ENCODE measurements at regions not wholly inside any gene's neighbourhood (a gene's known extent, or its start where the extent isn't known, plus 50 kb on each side); places are given as distances from the start of the nearest gene placed in this dataset.

DNA sequence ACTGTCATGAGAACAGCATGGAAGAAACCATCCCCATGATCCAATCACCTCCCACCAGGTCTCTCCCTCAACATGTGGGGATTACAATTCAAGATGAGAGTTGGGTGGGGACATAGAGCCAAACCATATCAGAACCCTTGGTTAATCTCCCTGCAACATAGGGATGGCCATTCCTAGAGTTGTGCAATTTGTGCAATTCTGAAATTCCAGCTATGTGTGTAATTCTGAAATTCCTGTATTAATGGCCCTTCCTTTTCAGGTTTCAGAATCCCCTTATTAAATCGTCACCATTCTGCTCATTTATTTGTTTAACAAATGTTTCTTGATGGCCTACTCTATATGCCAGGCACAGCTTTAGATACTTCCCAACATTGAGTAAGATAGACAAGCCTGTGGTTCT, 282.6 kb downstream of the SMARCA2 start:
- Histone ChIP-seq H3K27me3 (ENCODE audit: control insufficient read depth, insufficient read depth, low read length) (no peaks in the 10 kb centered on the region), H3K4me1 (ENCODE audit: control insufficient read depth, extremely low read depth, insufficient read depth, low read length) (no peaks in the 10 kb centered on the region), H3K9ac (ENCODE audit: insufficient read depth, low read length) (no peak overlapping the region), H2AFZ (ENCODE audit: low read length) (no peak overlapping the region), H3K4me2 (ENCODE audit: extremely low read depth, insufficient read depth, low read length) (no peak overlapping the region), H3K27ac (ENCODE audit: insufficient read depth, low read length) (no peak overlapping the region), H3K36me3 (ENCODE audit: control insufficient read depth, insufficient read depth, low read length) (no peaks in the 10 kb centered on the region), H3K4me3 (replicated peaks in 1 of 4; ENCODE audit: control extremely low read depth in 1 of 4, insufficient read depth in 1 of 4, low read depth in 3 of 4, low read length in 4 of 4) (no peak overlapping the region), H4K20me1 (ENCODE audit: control insufficient read depth, extremely low read depth, insufficient read depth, low read length) (no peaks in the 10 kb centered on the region), H3K79me2 (ENCODE audit: control insufficient read depth, insufficient read depth, low read length) (no peaks in the 10 kb centered on the region), H3K9me3 (ENCODE audit: control insufficient read depth, insufficient read depth, low read depth, low read length) (no peaks in the 10 kb centered on the region)
- TF ChIP-seq EZH2 (IDR thresholded peaks at IDR 0.05; ENCODE audit: low read length, missing control alignments): no peak
- TF ChIP-seq, protein P1, sequence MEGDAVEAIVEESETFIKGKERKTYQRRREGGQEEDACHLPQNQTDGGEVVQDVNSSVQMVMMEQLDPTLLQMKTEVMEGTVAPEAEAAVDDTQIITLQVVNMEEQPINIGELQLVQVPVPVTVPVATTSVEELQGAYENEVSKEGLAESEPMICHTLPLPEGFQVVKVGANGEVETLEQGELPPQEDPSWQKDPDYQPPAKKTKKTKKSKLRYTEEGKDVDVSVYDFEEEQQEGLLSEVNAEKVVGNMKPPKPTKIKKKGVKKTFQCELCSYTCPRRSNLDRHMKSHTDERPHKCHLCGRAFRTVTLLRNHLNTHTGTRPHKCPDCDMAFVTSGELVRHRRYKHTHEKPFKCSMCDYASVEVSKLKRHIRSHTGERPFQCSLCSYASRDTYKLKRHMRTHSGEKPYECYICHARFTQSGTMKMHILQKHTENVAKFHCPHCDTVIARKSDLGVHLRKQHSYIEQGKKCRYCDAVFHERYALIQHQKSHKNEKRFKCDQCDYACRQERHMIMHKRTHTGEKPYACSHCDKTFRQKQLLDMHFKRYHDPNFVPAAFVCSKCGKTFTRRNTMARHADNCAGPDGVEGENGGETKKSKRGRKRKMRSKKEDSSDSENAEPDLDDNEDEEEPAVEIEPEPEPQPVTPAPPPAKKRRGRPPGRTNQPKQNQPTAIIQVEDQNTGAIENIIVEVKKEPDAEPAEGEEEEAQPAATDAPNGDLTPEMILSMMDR (conservative IDR thresholded peaks at IDR 0.05 in 1 of 2, IDR thresholded peaks at IDR 0.05 in 1 of 2; ENCODE audit: low read depth in 1 of 2, low read length in 2 of 2): no peak
- DNase-seq (ENCODE audit: low read depth in 2 of 2): no peak

DNA sequence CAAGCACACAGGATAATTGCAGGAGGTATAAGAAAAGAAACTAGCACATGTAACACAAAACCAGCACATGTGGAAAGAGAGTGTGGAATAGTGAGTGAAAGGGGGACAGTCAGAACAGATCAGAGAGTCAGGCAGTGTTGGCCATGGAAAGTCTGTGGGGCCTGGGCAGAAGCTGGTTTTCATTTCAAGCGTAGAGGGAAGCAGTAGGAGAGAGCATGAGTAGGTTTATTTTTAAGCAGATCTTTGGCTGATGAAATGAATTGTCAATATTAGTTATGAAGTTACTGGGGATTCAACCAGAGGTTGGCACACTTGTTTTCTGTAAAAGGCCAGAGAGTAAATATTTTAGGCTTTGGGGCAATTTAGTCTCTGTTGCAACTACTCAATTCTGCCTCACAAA, 283.1 kb downstream of the SMARCA2 start:
- Histone ChIP-seq H3K36me3 (ENCODE audit: control insufficient read depth, insufficient read depth, low read length) (no peaks in the 10 kb centered on the region), H3K79me2 (ENCODE audit: control insufficient read depth, insufficient read depth, low read length) (no peaks in the 10 kb centered on the region), H3K4me1 (ENCODE audit: control insufficient read depth, extremely low read depth, insufficient read depth, low read length) (no peaks in the 10 kb centered on the region), H3K9ac (ENCODE audit: insufficient read depth, low read length) (no peak overlapping the region), H3K9me3 (ENCODE audit: control insufficient read depth, insufficient read depth, low read depth, low read length) (no peaks in the 10 kb centered on the region), H4K20me1 (ENCODE audit: control insufficient read depth, extremely low read depth, insufficient read depth, low read length) (no peaks in the 10 kb centered on the region), H3K27me3 (ENCODE audit: control insufficient read depth, insufficient read depth, low read length) (no peaks in the 10 kb centered on the region), H3K4me3 (replicated peaks in 1 of 4; ENCODE audit: control extremely low read depth in 1 of 4, insufficient read depth in 1 of 4, low read depth in 3 of 4, low read length in 4 of 4) (no peak overlapping the region), H3K27ac (ENCODE audit: insufficient read depth, low read length) (no peak overlapping the region), H3K4me2 (ENCODE audit: extremely low read depth, insufficient read depth, low read length) (no peak overlapping the region), H2AFZ (ENCODE audit: low read length) (no peak overlapping the region)
- no peak for DNase-seq (ENCODE audit: low read depth in 2 of 2)
- TF ChIP-seq, protein P1 (conservative IDR thresholded peaks at IDR 0.05 in 1 of 2, IDR thresholded peaks at IDR 0.05 in 1 of 2; ENCODE audit: low read depth in 1 of 2, low read length in 2 of 2): no peak
- TF ChIP-seq EZH2 (IDR thresholded peaks at IDR 0.05; ENCODE audit: low read length, missing control alignments): no peak

DNA sequence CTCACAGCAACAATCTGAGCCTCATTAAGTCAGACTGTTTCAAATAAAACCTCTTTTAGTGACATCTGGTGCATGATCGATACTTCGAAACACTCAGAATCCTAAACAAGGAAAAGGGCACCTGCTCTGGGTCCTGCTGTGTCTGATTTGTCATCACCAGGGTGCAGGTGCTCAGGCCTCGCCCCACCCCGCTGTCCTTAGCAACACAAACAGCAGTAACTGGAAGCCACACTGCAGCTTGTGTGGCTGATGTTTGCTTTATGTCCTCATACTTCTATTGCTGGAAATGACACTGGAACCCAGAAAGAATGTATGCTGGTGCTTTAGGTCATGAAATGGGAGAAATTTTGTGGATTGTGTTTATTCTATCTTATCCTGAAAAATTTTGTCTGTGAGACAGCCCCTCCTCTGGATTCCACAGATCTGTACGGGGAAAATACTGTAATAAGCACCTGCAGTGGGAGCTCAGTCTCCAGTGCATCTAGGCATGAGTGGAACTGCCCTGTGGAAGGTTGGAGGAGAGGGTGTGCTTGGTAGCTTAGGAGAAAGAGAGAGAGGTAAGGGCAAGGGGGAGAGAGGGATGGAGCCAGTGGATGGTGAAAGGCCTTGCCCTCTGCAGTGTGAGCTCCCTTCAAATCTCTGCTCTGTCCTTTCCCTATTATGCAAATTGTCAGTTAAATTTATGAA, 284.2 kb downstream of the SMARCA2 start:
- H3K27ac ChIP-seq (ENCODE audit: insufficient read depth, low read length): no peak overlapping the region
- no peaks in the 10 kb centered on the region for H3K27me3 ChIP-seq (ENCODE audit: control insufficient read depth, insufficient read depth, low read length)
- H2AFZ ChIP-seq (ENCODE audit: low read length): no peak overlapping the region
- no peak for DNase-seq (ENCODE audit: low read depth in 2 of 2)
- no peak overlapping the region for H3K4me2 ChIP-seq (ENCODE audit: extremely low read depth, insufficient read depth, low read length)
- no peak overlapping the region for H3K4me3 ChIP-seq (replicated peaks in 1 of 4; ENCODE audit: control extremely low read depth in 1 of 4, insufficient read depth in 1 of 4, low read depth in 3 of 4, low read length in 4 of 4)
- H3K79me2 ChIP-seq (ENCODE audit: control insufficient read depth, insufficient read depth, low read length): no peaks in the 10 kb centered on the region
- no peaks in the 10 kb centered on the region for H3K4me1 ChIP-seq (ENCODE audit: control insufficient read depth, extremely low read depth, insufficient read depth, low read length)
- TF ChIP-seq, protein P1 (conservative IDR thresholded peaks at IDR 0.05 in 1 of 2, IDR thresholded peaks at IDR 0.05 in 1 of 2; ENCODE audit: low read depth in 1 of 2, low read length in 2 of 2): no peak
- no peak for TF ChIP-seq EZH2 (IDR thresholded peaks at IDR 0.05; ENCODE audit: low read length, missing control alignments)
- no peaks in the 10 kb centered on the region for H4K20me1 ChIP-seq (ENCODE audit: control insufficient read depth, extremely low read depth, insufficient read depth, low read length)
- H3K36me3 ChIP-seq (ENCODE audit: control insufficient read depth, insufficient read depth, low read length): no peaks in the 10 kb centered on the region
- no peak overlapping the region for H3K9ac ChIP-seq (ENCODE audit: insufficient read depth, low read length)
- no peaks in the 10 kb centered on the region for H3K9me3 ChIP-seq (ENCODE audit: control insufficient read depth, insufficient read depth, low read depth, low read length)

All from fibroblast of lung (primary cell).